HCT116 (cell line): ENCODE measurements at regions not wholly inside any gene's neighbourhood (a gene's known extent, or its start where the extent isn't known, plus 50 kb on each side); places are given as distances from the start of the nearest gene placed in this dataset.

ENCODE experiments used
- ATAC-seq: fragments of 200-7000 bp; cut with Tn5 transposase; 2 replicates; pipeline ENCODE4 v1.9.1; 2020; ENCODE audit warnings: mild to moderate bottlenecking, moderate library complexity
- BruUV-seq: library from RNA; stranded (reverse); fragments of 400-500 nt; replicated peaks from 2 replicates; lab custom pipeline; 2021; lab: Mats Ljungman, UMichigan
- CTCF ChIA-PET: fragments of 300-600 bp; sonication (Branson Sonifier 250); formaldehyde crosslinking; loops from one replicate; lab custom pipeline; 2021; ENCODE audit warnings: antibody characterized with exemption; lab: Charles Lee
- POLR2A ChIA-PET: fragments of 300-600, 350-600 bp; sonication (Branson Sonifier 250); formaldehyde crosslinking; loops from one replicate; lab custom pipeline; 2021; ENCODE audit warnings: antibody characterized with exemption; lab: Charles Lee
- RAD21 ChIA-PET, 2 experiments: fragments of 300-600 bp; sonication (Branson Sonifier 250); formaldehyde crosslinking; loops; one replicate each; lab custom pipeline; 2023; ENCODE audit warnings: low total read pairs in 2 of 2; ENCODE audit not compliant: uncharacterized antibody in 2 of 2, unreplicated experiment in 2 of 2, low non-redundant PET in 1 of 2; lab: Charles Lee
- DNase-seq: peaks from one replicate; pipeline ENCODE4 v3.0.0-alpha.2; 2010; ENCODE audit warnings: low read depth, low spot score
- H2AFZ ChIP-seq: fragments of 200-600 bp; shearing (Covaris generic), sonication (generic); 2 replicates; pipeline ENCODE4 v1.6.1; 2017; ENCODE audit warnings: low read depth, mixed run types, mixed read lengths, antibody characterized with exemption, low read length; ENCODE audit not compliant: poor library complexity, severe bottlenecking
- H3K27ac ChIP-seq: 2 replicates; pipeline ENCODE4 v1.5.1; 2012; ENCODE audit warnings: low read depth, low read length
- H3K27me3 ChIP-seq: fragments of 200-600 bp; sonication (generic); 2 replicates; pipeline ENCODE4 v1.6.1; 2016; ENCODE audit warnings: mixed run types, low read length, mixed read lengths; ENCODE audit not compliant: insufficient read depth
- H3K36me3 ChIP-seq, 2 experiments: fragments of 200-500 bp in 1 of 2; fragments of 200-600 bp in 1 of 2; sonication (Bioruptor generic) in 1 of 2; sonication (generic) in 1 of 2; 2 replicates each; pipeline versions ENCODE4 v1.5.1 to v1.6.1; 2014 to 2016; ENCODE audit warnings: low read length in 2 of 2, inconsistent platforms in 1 of 2, mixed read lengths in 1 of 2, mixed run types in 1 of 2; ENCODE audit not compliant: insufficient read depth in 2 of 2, control insufficient read depth in 1 of 2
- H3K4me1 ChIP-seq, 2 experiments: fragments of 200-600 bp in 1 of 2; sonication (generic) in 1 of 2; 2 replicates each; pipeline versions ENCODE4 v1.5.1 to v1.6.1; 2012 to 2017; ENCODE audit warnings: low read length in 2 of 2, inconsistent platforms in 1 of 2, mild to moderate bottlenecking in 1 of 2, mixed read lengths in 1 of 2, mixed run types in 1 of 2, moderate library complexity in 1 of 2; ENCODE audit not compliant: insufficient read depth in 2 of 2, control insufficient read depth in 1 of 2
- H3K4me2 ChIP-seq: fragments of 200-600 bp; sonication (generic); 2 replicates; pipeline ENCODE4 v1.6.1; 2017; ENCODE audit warnings: mixed run types, low read length, mixed read lengths
- H3K4me3 ChIP-seq, 2 experiments: fragments of 200-600 bp in 1 of 2; sonication (generic) in 1 of 2; replicated peaks in 1 of 2; 2 replicates each; pipeline ENCODE4 v1.5.1; 2011 to 2016; ENCODE audit warnings: low read length in 2 of 2, control low read depth in 1 of 2, low read depth in 1 of 2, mild to moderate bottlenecking in 1 of 2, mixed read lengths in 1 of 2, mixed run types in 1 of 2
- H3K79me2 ChIP-seq: fragments of 200-600 bp; sonication (generic); 2 replicates; pipeline ENCODE4 v1.6.1; 2017; ENCODE audit warnings: mild to moderate bottlenecking, mixed run types, low read length, moderate library complexity, mixed read lengths; ENCODE audit not compliant: insufficient read depth
- H3K9ac ChIP-seq: fragments of 200-600 bp; sonication (generic); 2 replicates; pipeline ENCODE4 v1.6.1; 2016; ENCODE audit warnings: low read length, mixed read lengths
- H3K9me2 ChIP-seq: fragments of 200-600 bp; sonication (generic), shearing (Covaris generic); 2 replicates; pipeline ENCODE4 v1.6.1; 2017; ENCODE audit warnings: mixed run types, mild to moderate bottlenecking, moderate library complexity; ENCODE audit not compliant: insufficient read depth
- H3K9me3 ChIP-seq, 2 experiments: fragments of 200-500 bp in 1 of 2; fragments of 200-600 bp in 1 of 2; sonication (Bioruptor generic) in 1 of 2; sonication (generic) in 1 of 2; 2 replicates each; pipeline ENCODE4 v1.6.1; 2014 to 2017; ENCODE audit warnings: low read length in 2 of 2, mixed read lengths in 2 of 2, inconsistent platforms in 1 of 2, low read depth in 1 of 2, mild to moderate bottlenecking in 1 of 2, mixed run types in 1 of 2, moderate library complexity in 1 of 2; ENCODE audit not compliant: control insufficient read depth in 1 of 2, insufficient read depth in 1 of 2
- H4K20me1 ChIP-seq: fragments of 200-600 bp; sonication (generic), shearing (Covaris generic); 2 replicates; pipeline ENCODE4 v1.6.1; 2017; ENCODE audit warnings: mixed run types, mild to moderate bottlenecking, moderate library complexity; ENCODE audit not compliant: insufficient read depth
- CBX3 ChIP-seq: IDR thresholded peaks from 2 replicates; pipeline ENCODE4 v1.6.1; 2012; ENCODE audit warnings: low read depth
- CEBPB ChIP-seq: IDR thresholded peaks from 2 replicates; pipeline ENCODE4 v1.6.1; 2012; ENCODE audit warnings: low read depth
- EGR1 ChIP-seq: IDR thresholded peaks from 2 replicates; pipeline ENCODE4 v1.6.1; 2012; ENCODE audit warnings: low read depth
- EZH2phosphoT487 ChIP-seq: fragments of 200-600 bp; IDR thresholded peaks from 2 replicates; pipeline ENCODE4 v1.6.1; 2018; ENCODE audit warnings: antibody characterized with exemption, borderline replicate concordance
- JUND ChIP-seq: IDR thresholded peaks from 2 replicates; pipeline ENCODE4 v1.6.1; 2012
- POLR2AphosphoS5 ChIP-seq: IDR thresholded peaks from 2 replicates; pipeline ENCODE4 v1.6.1; 2011; ENCODE audit warnings: mild to moderate bottlenecking, low read depth, low read length, moderate library complexity
- SIN3A ChIP-seq: IDR thresholded peaks from 2 replicates; pipeline ENCODE4 v1.6.1; 2012; ENCODE audit warnings: low read depth
- SP1 ChIP-seq: IDR thresholded peaks from 2 replicates; pipeline ENCODE4 v1.6.1; 2012; ENCODE audit warnings: low read depth
- YY1 ChIP-seq: IDR thresholded peaks from 2 replicates; pipeline ENCODE4 v1.6.1; 2011; ENCODE audit warnings: low read length, low read depth, moderate library complexity, mild to moderate bottlenecking; ENCODE audit not compliant: insufficient replicate concordance; ENCODE audit errors: extremely low read depth
- ZFX ChIP-seq: fragments of 450-650 bp; IDR thresholded peaks from 2 replicates; pipeline ENCODE4 v1.6.1; 2017
- ZNF274 ChIP-seq: fragments of 200-500 bp; sonication (Bioruptor generic); IDR thresholded peaks from 2 replicates; pipeline ENCODE4 v1.6.1; 2014; ENCODE audit warnings: mild to moderate bottlenecking, low read depth, low read length, inconsistent platforms
- intact Hi-C: fragments of 100-400 bp; cut with micrococcal nuclease; formaldehyde crosslinking; loops from 2 replicates; pipeline ENCODE4 v1.10.0; 2022
- TF ChIP-seq, protein P1 (sequence below), 3 experiments: fragments of 200-600 bp in 1 of 3; sonication (generic) in 1 of 3; IDR thresholded peaks in 2 of 3; conservative IDR thresholded peaks in 1 of 3; 2 replicates each; pipeline ENCODE4 v1.5.1; 2012 to 2017; ENCODE audit warnings: low read depth in 2 of 3, low read length in 2 of 3, antibody characterized with exemption in 1 of 3, borderline replicate concordance in 1 of 3, control low read depth in 1 of 3, mild to moderate bottlenecking in 1 of 3, mixed read lengths in 1 of 3, mixed run types in 1 of 3, moderate library complexity in 1 of 3; ENCODE audit not compliant: insufficient read depth in 1 of 3
- TF ChIP-seq, protein P2 (sequence below): IDR thresholded peaks from 2 replicates; pipeline ENCODE4 v1.6.1; 2012; ENCODE audit warnings: low read depth

DNA sequence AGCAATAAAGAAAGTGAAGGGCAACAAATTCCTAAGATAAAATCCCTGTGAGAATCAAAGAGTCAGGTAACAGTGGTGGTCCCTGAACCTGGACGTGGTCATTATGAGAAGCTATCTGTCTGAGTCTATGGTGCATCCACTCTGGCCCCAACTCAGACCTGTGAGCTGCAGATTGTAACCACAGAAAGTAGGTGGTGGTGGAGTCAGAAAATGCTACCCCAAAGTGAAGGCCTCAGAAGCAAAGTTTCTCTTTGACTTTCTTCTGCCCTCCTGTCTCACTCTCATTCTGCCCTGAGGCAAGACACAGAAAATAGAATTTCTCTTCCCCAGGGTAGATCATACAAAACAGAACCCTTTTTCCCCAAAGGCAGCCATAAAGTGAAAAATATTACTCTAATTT is 84.1 kb upstream of the NEIL3 start:
- H3K4me1 ChIP-seq: no peaks in the 10 kb centered on the region
- TF ChIP-seq POLR2AphosphoS5 (no peak), CEBPB (no peak), EZH2phosphoT487 (no peak), JUND (no peak), EGR1 (no peak), ZNF274 (no peak), YY1 (no peak)
- TF ChIP-seq, protein P1, sequence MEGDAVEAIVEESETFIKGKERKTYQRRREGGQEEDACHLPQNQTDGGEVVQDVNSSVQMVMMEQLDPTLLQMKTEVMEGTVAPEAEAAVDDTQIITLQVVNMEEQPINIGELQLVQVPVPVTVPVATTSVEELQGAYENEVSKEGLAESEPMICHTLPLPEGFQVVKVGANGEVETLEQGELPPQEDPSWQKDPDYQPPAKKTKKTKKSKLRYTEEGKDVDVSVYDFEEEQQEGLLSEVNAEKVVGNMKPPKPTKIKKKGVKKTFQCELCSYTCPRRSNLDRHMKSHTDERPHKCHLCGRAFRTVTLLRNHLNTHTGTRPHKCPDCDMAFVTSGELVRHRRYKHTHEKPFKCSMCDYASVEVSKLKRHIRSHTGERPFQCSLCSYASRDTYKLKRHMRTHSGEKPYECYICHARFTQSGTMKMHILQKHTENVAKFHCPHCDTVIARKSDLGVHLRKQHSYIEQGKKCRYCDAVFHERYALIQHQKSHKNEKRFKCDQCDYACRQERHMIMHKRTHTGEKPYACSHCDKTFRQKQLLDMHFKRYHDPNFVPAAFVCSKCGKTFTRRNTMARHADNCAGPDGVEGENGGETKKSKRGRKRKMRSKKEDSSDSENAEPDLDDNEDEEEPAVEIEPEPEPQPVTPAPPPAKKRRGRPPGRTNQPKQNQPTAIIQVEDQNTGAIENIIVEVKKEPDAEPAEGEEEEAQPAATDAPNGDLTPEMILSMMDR (IDR thresholded peaks at IDR 0.05 in 2 of 3, conservative IDR thresholded peaks at IDR 0.05 in 1 of 3; ENCODE audit: borderline replicate concordance in 1 of 3, insufficient read depth in 1 of 3, low read depth in 2 of 3, low read length in 2 of 3): no peak
- POLR2A ChIA-PET: no interaction called here
- CTCF ChIA-PET: no interaction called here
- H3K4me2 ChIP-seq: no peak overlapping the region
- H3K9ac ChIP-seq: no peak overlapping the region
- H3K9me2 ChIP-seq: 0 out of 2 replicates have a peak, but pooled peaks cover under 1% of the 10 kb centered on the region
- H3K36me3 ChIP-seq: no peaks in the 10 kb centered on the region
- no peak overlapping the region for H3K4me3 ChIP-seq
- no peaks in the 10 kb centered on the region for H3K79me2 ChIP-seq
- intact Hi-C loops: no loop called here
- RAD21 ChIA-PET: no interaction called here
- no peak for ATAC-seq
- DNase-seq: no peak
- no TSS peak for BruUV-seq
- no peak overlapping the region for H3K27ac ChIP-seq
- no peaks in the 10 kb centered on the region for H3K27me3 ChIP-seq
- H3K9me3 ChIP-seq: no peaks in the 10 kb centered on the region
- no peak overlapping the region for H2AFZ ChIP-seq
- H4K20me1 ChIP-seq: no peaks in the 10 kb centered on the region

DNA sequence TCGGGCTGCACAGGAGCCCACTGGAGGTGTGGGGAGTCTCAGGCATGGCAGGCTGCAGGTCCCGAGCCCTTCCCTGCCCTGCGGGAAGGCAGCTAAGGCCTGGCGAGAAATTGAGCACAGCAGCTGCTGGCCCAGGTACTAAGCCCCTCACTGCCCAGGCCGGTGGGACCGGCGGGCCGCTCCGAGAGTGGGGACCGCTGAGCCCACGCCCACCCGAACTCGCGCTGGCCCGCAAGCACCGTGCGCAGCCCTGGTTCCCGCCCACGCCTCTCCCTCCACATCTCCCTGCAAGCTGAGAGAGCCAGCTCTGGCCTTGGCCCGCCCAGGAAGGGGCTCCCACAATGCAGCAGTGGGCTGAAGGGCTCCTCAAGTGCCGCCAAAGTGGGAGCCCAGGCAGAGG is 82.0 kb upstream of the NEIL3 start:
- H3K4me2 ChIP-seq: no peak overlapping the region
- CTCF ChIA-PET: no interaction called here
- intact Hi-C loops: no loop called here
- H3K27ac ChIP-seq: no peak overlapping the region
- H3K79me2 ChIP-seq: no peaks in the 10 kb centered on the region
- H2AFZ ChIP-seq: no peak overlapping the region
- no peaks in the 10 kb centered on the region for H3K4me1 ChIP-seq
- POLR2A ChIA-PET: no interaction called here
- no peaks in the 10 kb centered on the region for H3K27me3 ChIP-seq
- H3K9me2 ChIP-seq: no peaks in the 10 kb centered on the region
- no peaks in the 10 kb centered on the region for H4K20me1 ChIP-seq
- DNase-seq (no peak), ATAC-seq (no peak)
- BruUV-seq: no TSS peak
- H3K9ac ChIP-seq: no peak overlapping the region
- H3K36me3 ChIP-seq: no peaks in the 10 kb centered on the region
- RAD21 ChIA-PET: no interaction called here
- no peak overlapping the region for H3K4me3 ChIP-seq
- no peaks in the 10 kb centered on the region for H3K9me3 ChIP-seq
- TF ChIP-seq, protein P2, sequence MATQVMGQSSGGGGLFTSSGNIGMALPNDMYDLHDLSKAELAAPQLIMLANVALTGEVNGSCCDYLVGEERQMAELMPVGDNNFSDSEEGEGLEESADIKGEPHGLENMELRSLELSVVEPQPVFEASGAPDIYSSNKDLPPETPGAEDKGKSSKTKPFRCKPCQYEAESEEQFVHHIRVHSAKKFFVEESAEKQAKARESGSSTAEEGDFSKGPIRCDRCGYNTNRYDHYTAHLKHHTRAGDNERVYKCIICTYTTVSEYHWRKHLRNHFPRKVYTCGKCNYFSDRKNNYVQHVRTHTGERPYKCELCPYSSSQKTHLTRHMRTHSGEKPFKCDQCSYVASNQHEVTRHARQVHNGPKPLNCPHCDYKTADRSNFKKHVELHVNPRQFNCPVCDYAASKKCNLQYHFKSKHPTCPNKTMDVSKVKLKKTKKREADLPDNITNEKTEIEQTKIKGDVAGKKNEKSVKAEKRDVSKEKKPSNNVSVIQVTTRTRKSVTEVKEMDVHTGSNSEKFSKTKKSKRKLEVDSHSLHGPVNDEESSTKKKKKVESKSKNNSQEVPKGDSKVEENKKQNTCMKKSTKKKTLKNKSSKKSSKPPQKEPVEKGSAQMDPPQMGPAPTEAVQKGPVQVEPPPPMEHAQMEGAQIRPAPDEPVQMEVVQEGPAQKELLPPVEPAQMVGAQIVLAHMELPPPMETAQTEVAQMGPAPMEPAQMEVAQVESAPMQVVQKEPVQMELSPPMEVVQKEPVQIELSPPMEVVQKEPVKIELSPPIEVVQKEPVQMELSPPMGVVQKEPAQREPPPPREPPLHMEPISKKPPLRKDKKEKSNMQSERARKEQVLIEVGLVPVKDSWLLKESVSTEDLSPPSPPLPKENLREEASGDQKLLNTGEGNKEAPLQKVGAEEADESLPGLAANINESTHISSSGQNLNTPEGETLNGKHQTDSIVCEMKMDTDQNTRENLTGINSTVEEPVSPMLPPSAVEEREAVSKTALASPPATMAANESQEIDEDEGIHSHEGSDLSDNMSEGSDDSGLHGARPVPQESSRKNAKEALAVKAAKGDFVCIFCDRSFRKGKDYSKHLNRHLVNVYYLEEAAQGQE: no peak
- TF ChIP-seq SIN3A (no peak), SP1 (no peak), CBX3 (no peak), ZFX (no peak), JUND (no peak), YY1 (no peak)
- TF ChIP-seq, protein P1 (IDR thresholded peaks at IDR 0.05 in 2 of 3, conservative IDR thresholded peaks at IDR 0.05 in 1 of 3; ENCODE audit: borderline replicate concordance in 1 of 3, insufficient read depth in 1 of 3, low read depth in 2 of 3, low read length in 2 of 3): no peak
